ENCODE measurements at regions not wholly inside any gene's neighbourhood (a gene's known extent, or its start where the extent isn't known, plus 50 kb on each side); places are given as distances from the start of the nearest gene placed in this dataset.

DNA sequence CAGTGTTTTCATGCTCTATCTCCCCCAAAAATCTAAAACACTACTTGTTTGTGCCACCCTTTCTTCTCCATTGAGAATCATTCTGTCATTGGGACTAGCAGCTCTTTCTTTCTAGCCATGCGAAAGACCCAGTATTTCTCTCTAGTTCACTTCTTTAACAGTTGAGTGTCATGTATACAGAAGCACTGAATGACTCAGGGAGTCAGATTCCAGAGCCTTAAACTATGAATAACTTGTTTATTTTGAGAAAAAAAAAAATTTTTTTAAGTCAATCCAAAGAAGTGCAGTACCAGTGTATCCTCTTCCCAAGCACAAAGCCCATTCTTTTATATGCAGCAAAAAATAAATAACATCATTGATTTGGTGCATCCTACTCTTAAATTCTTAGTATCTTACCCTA lies 415.4 kb upstream of the GRAMD2B start:
- TF ChIP-seq, protein P1, sequence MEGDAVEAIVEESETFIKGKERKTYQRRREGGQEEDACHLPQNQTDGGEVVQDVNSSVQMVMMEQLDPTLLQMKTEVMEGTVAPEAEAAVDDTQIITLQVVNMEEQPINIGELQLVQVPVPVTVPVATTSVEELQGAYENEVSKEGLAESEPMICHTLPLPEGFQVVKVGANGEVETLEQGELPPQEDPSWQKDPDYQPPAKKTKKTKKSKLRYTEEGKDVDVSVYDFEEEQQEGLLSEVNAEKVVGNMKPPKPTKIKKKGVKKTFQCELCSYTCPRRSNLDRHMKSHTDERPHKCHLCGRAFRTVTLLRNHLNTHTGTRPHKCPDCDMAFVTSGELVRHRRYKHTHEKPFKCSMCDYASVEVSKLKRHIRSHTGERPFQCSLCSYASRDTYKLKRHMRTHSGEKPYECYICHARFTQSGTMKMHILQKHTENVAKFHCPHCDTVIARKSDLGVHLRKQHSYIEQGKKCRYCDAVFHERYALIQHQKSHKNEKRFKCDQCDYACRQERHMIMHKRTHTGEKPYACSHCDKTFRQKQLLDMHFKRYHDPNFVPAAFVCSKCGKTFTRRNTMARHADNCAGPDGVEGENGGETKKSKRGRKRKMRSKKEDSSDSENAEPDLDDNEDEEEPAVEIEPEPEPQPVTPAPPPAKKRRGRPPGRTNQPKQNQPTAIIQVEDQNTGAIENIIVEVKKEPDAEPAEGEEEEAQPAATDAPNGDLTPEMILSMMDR (IDR thresholded peaks at IDR 0.05) = no peak
- TF ChIP-seq POLR2AphosphoS5 (IDR thresholded peaks at IDR 0.05; ENCODE audit: low read depth, low read length) = no peak
- TF ChIP-seq, protein P2, sequence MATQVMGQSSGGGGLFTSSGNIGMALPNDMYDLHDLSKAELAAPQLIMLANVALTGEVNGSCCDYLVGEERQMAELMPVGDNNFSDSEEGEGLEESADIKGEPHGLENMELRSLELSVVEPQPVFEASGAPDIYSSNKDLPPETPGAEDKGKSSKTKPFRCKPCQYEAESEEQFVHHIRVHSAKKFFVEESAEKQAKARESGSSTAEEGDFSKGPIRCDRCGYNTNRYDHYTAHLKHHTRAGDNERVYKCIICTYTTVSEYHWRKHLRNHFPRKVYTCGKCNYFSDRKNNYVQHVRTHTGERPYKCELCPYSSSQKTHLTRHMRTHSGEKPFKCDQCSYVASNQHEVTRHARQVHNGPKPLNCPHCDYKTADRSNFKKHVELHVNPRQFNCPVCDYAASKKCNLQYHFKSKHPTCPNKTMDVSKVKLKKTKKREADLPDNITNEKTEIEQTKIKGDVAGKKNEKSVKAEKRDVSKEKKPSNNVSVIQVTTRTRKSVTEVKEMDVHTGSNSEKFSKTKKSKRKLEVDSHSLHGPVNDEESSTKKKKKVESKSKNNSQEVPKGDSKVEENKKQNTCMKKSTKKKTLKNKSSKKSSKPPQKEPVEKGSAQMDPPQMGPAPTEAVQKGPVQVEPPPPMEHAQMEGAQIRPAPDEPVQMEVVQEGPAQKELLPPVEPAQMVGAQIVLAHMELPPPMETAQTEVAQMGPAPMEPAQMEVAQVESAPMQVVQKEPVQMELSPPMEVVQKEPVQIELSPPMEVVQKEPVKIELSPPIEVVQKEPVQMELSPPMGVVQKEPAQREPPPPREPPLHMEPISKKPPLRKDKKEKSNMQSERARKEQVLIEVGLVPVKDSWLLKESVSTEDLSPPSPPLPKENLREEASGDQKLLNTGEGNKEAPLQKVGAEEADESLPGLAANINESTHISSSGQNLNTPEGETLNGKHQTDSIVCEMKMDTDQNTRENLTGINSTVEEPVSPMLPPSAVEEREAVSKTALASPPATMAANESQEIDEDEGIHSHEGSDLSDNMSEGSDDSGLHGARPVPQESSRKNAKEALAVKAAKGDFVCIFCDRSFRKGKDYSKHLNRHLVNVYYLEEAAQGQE (IDR thresholded peaks at IDR 0.05; ENCODE audit: insufficient read depth in 1 of 2, low read depth in 2 of 2, low read length in 1 of 2) = no peak
